ENCODE measurements at regions not wholly inside any gene's neighbourhood (a gene's known extent, or its start where the extent isn't known, plus 50 kb on each side); places are given as distances from the start of the nearest gene placed in this dataset.

DNA sequence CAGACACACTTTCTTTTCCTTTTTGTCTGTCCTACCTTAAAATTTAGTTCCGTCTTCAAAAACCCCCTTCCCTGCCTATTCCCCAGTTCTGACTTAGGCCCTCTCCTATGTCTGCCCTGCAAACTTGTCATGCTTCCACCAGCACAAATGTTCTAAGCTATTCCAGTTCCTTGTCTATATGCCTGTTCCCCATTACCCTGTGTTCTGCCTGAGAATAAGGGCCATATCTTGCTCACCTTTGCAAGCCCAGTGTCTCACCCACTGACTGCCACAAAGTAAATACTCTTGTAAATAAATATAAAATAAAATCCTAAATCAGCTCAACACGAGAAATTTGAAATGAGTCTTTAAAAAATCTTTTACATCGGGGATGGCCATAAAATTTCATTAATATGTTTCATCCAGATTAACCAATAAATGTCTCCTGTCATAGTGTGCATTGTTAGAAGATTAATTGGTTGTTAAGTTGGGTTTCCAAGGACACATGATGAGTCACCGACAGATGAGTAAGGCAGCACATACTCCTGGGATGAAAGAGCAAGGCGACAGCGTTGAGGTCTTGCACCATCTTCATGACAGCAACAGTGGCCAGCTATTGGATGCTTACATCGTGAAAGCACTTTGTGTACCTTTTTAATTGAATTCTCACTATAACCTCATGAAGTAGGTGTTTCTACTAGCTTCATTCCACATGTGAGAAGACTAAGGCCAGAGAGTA lies 92.6 kb upstream of the NGF start:
- FAIRE-seq (no peak), DNase-seq (no peak), ATAC-seq (no peak)
- intact Hi-C loops (cut with DNase I) = no loop called here
- Histone ChIP-seq H3K4me1 (no peaks in the 10 kb centered on the region), H3K27ac (no peak overlapping the region), H3K27me3 (no peaks in the 10 kb centered on the region), H3K4me3 (no peak overlapping the region), H3K9me3 (no peaks in the 10 kb centered on the region), H3K36me3 (no peaks in the 10 kb centered on the region)
- TF ChIP-seq, protein P1, sequence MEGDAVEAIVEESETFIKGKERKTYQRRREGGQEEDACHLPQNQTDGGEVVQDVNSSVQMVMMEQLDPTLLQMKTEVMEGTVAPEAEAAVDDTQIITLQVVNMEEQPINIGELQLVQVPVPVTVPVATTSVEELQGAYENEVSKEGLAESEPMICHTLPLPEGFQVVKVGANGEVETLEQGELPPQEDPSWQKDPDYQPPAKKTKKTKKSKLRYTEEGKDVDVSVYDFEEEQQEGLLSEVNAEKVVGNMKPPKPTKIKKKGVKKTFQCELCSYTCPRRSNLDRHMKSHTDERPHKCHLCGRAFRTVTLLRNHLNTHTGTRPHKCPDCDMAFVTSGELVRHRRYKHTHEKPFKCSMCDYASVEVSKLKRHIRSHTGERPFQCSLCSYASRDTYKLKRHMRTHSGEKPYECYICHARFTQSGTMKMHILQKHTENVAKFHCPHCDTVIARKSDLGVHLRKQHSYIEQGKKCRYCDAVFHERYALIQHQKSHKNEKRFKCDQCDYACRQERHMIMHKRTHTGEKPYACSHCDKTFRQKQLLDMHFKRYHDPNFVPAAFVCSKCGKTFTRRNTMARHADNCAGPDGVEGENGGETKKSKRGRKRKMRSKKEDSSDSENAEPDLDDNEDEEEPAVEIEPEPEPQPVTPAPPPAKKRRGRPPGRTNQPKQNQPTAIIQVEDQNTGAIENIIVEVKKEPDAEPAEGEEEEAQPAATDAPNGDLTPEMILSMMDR (IDR thresholded peaks at IDR 0.05) = no peak
- WGBS, 2 donors = 68 to 78% methylated on average over 7 of the region's 7 CpGs

DNA sequence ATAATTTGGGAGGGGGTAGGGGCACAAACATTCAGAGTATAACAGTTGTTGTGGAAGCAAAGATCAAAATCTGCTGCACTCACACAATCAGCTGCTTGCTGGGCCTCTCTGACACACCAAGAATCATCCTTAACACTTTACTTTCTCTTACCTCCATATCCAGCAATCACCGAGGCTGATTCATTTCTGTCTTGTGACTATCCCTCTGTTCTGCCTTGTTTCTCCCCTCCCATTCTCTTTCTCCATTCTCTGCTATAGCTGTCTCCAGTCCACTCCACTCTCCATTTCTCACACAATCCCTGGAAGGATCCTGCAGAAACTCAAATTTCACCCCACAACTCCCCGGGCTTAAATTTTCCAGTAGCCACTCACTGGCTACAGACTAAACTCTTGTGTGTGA lies 91.8 kb upstream of the NGF start:
- H3K27me3 ChIP-seq = no peaks in the 10 kb centered on the region
- H3K4me3 ChIP-seq = no peak overlapping the region
- no peaks in the 10 kb centered on the region for H3K4me1 ChIP-seq
- FAIRE-seq (no peak), ATAC-seq (no peak), DNase-seq (no peak)
- WGBS, 2 donors = 67 to 91% methylated on average over 2 of the region's 2 CpGs
- H3K27ac ChIP-seq = no peak overlapping the region
- H3K9me3 ChIP-seq = no peaks in the 10 kb centered on the region
- H3K36me3 ChIP-seq = no peaks in the 10 kb centered on the region
- intact Hi-C loops (cut with DNase I) = no loop called here
- TF ChIP-seq, protein P1 (IDR thresholded peaks at IDR 0.05) = no peak

DNA sequence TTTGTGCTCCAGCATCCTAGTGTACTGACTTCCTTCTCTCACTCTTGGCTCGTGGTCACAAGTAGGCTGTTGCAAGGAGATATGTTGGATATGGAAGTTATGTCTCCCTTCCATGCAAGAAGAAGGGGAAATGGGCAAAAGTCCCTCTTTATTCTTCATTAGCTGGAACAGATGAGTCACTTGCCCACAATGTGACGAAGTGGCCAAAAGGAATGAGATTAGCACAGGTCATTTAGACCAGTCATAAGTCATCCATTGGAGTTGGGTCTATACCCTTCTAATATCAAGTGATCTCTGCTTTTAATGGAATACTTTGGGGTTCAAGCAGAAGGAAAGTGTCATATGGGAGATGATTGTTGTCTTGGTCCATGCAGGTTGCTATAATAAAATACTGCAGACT lies 91.2 kb upstream of the NGF start:
- WGBS, 2 donors = 68 to 84% methylated on average over 2 of the region's 2 CpGs
- no peaks in the 10 kb centered on the region for H3K27me3 ChIP-seq
- ATAC-seq (no peak), FAIRE-seq (no peak), DNase-seq (no peak)
- no peak overlapping the region for H3K27ac ChIP-seq
- intact Hi-C loops (cut with DNase I) = no loop called here
- no peaks in the 10 kb centered on the region for H3K4me1 ChIP-seq
- H3K9me3 ChIP-seq = no peaks in the 10 kb centered on the region
- TF ChIP-seq, protein P1 (IDR thresholded peaks at IDR 0.05) = no peak
- no peaks in the 10 kb centered on the region for H3K36me3 ChIP-seq
- H3K4me3 ChIP-seq = no peak overlapping the region

DNA sequence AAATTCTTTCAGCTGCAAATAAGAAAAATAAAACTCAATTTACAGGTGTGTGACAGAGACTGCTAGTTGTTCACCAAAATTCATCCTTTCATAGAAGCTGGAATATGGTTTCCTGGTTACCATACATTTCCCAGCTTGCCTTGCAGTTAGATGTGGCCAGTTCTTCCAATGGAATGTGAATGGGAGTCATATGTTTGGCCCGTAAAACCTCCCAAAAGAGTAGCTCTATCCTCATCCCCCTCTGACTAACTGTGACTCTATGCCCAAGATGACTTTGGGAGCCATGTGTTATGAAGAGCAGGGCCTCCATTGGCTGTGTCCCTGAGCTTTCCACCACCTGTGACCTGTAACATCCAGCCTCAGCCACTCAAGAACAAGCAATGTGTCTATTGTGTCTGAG lies 90.6 kb upstream of the NGF start:
- TF ChIP-seq, protein P1 (IDR thresholded peaks at IDR 0.05) = no peak
- Histone ChIP-seq H3K27me3 (no peaks in the 10 kb centered on the region), H3K27ac (no peak overlapping the region), H3K4me3 (no peak overlapping the region), H3K4me1 (no peaks in the 10 kb centered on the region), H3K36me3 (no peaks in the 10 kb centered on the region), H3K9me3 (no peaks in the 10 kb centered on the region)
- 78 to 88% methylated on average over 1 of the region's 1 CpG for WGBS, 2 donors
- ATAC-seq (no peak), FAIRE-seq (no peak), DNase-seq (no peak)
- intact Hi-C loops (cut with DNase I) = no loop called here

DNA sequence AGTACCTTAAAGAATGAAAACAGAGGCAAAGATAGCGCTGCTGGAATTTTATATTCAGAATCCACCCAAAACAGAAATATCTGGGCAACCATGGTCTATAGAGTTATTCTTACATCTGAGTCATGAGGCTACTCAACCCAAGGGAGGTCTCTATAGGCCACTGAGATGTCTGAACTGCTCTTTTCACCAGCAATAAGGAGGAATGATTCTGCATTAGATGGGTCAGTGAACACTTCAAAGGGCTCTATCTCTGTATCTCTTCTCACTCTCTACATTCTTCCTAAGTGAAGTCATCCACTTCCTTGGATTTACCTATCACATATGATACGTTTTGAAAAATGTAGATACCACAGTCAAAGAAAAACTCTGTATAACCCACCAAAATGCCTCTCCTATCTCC lies 90.2 kb upstream of the NGF start:
- ATAC-seq (no peak), FAIRE-seq (no peak), DNase-seq (no peak)
- H3K4me3 ChIP-seq = no peak overlapping the region
- H3K27ac ChIP-seq = no peak overlapping the region
- H3K27me3 ChIP-seq = no peaks in the 10 kb centered on the region
- WGBS, 2 donors = 77 to 82% methylated on average over 2 of the region's 2 CpGs
- TF ChIP-seq, protein P1 (IDR thresholded peaks at IDR 0.05) = no peak
- H3K36me3 ChIP-seq = no peaks in the 10 kb centered on the region
- H3K4me1 ChIP-seq = no peaks in the 10 kb centered on the region
- H3K9me3 ChIP-seq = no peaks in the 10 kb centered on the region
- intact Hi-C loops (cut with DNase I) = no loop called here
